ENCODE measurements at regions not wholly inside any gene's neighbourhood (a gene's known extent, or its start where the extent isn't known, plus 50 kb on each side); places are given as distances from the start of the nearest gene placed in this dataset.
"Not testable (repeated sequence)": the region's sequence is repeated elsewhere in the genome, so short reads cannot be mapped to it uniquely, and the experiment has no call there.

GRCh38 chr2:105486762-105487141, 87.9 kb upstream of the FHL2 start:
- no peak for ATAC-seq
- TF ChIP-seq, protein P1, sequence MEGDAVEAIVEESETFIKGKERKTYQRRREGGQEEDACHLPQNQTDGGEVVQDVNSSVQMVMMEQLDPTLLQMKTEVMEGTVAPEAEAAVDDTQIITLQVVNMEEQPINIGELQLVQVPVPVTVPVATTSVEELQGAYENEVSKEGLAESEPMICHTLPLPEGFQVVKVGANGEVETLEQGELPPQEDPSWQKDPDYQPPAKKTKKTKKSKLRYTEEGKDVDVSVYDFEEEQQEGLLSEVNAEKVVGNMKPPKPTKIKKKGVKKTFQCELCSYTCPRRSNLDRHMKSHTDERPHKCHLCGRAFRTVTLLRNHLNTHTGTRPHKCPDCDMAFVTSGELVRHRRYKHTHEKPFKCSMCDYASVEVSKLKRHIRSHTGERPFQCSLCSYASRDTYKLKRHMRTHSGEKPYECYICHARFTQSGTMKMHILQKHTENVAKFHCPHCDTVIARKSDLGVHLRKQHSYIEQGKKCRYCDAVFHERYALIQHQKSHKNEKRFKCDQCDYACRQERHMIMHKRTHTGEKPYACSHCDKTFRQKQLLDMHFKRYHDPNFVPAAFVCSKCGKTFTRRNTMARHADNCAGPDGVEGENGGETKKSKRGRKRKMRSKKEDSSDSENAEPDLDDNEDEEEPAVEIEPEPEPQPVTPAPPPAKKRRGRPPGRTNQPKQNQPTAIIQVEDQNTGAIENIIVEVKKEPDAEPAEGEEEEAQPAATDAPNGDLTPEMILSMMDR (IDR thresholded peaks at IDR 0.05) = no peak
- H3K27me3 Mint-ChIP-seq = no peaks in the 10 kb centered on the region
- no peak for DNase-seq
- POLR2A ChIA-PET = no interaction called here
- H3K27ac Mint-ChIP-seq = no peak overlapping the region
- H3K4me1 Mint-ChIP-seq (ENCODE audit: low read depth) = no peaks in the 10 kb centered on the region
- intact Hi-C loops (cut with micrococcal nuclease) = no loop called here
- H3K4me3 Mint-ChIP-seq = no peak overlapping the region
- CTCF ChIA-PET = no interaction called here
- H3K9me3 Mint-ChIP-seq = no peaks in the 10 kb centered on the region
- H3K36me3 Mint-ChIP-seq (ENCODE audit: low read depth) = no peaks in the 10 kb centered on the region

GRCh38 chr2:105478670-105479069, 79.8 kb upstream of the FHL2 start:
- DNase-seq (no peak), ATAC-seq (no peak)
- TF ChIP-seq, protein P1 (IDR thresholded peaks at IDR 0.05) = no peak
- Mint-ChIP-seq H3K4me3 (no peak overlapping the region), H3K27me3 (peaks cover 5% of the 10 kb centered on the region), H3K9me3 (no peaks in the 10 kb centered on the region), H3K27ac (no peak overlapping the region), H3K4me1 (ENCODE audit: low read depth) (no peaks in the 10 kb centered on the region), H3K36me3 (ENCODE audit: low read depth) (no peaks in the 10 kb centered on the region)
- CTCF ChIA-PET = no interaction called here
- intact Hi-C loops (cut with micrococcal nuclease) = no loop called here
- POLR2A ChIA-PET = no interaction called here

DNA sequence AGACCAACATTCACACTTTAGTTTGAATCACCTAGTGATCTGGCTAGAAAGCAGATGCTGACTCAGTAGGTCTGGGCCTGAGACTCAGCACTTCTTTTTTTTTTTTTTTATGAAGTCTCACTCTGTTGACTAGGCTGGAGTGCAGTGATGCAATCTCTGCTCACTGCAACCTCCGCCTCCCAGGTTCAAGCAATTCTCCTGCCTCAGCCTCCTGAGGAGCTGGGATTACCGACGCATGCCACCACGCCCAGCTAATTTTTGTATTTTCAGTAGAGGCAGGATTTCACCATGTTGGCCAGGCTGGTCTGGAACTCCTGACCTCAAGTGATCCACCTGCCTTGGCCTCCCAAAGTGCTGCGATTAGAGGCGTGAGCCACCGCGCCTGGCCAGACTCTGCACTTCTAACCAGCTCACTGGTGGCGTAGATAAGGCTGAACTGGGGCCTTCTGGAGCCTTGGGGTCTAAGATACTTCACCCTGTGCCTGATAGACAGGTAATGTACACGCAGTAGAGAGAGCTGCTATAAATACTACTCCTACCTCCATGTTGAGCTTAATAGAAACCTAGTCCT, 78.3 kb upstream of the FHL2 start:
- H3K36me3 Mint-ChIP-seq (ENCODE audit: low read depth); ATAC-seq; H3K27me3 Mint-ChIP-seq; DNase-seq; intact Hi-C loops (cut with micrococcal nuclease); H3K4me1 Mint-ChIP-seq (ENCODE audit: low read depth); H3K9me3 Mint-ChIP-seq; H3K27ac Mint-ChIP-seq; H3K4me3 Mint-ChIP-seq; POLR2A ChIA-PET: not testable (repeated sequence)
- CTCF ChIA-PET = interaction anchor here (1.1 kb wide), 1 partner anchor 16 kb away, joined by 3 read pairs; no protein-coding TSS in a partner anchor

- Mint-ChIP-seq H3K4me3 (no peak overlapping the region), H3K36me3 (ENCODE audit: low read depth) (no peaks in the 10 kb centered on the region), H3K4me1 (ENCODE audit: low read depth) (peaks cover 6% of the 10 kb centered on the region), H3K9me3 (no peaks in the 10 kb centered on the region), H3K27me3 (peaks cover 2% of the 10 kb centered on the region), H3K27ac (no peak overlapping the region)
- CTCF ChIA-PET = interaction anchor here (0.6 kb wide), 1 partner anchor 235 kb away, joined by 3 read pairs; no protein-coding TSS in a partner anchor
- intact Hi-C loops (cut with micrococcal nuclease) = no loop called here
- TF ChIP-seq, protein P1 (IDR thresholded peaks at IDR 0.05) = no peak
- POLR2A ChIA-PET = no interaction called here
- DNase-seq = no peak
- no peak for ATAC-seq
These were observed 74.2 kb upstream of the FHL2 start for GRCh38 chr2:105473011-105473410.

DNA sequence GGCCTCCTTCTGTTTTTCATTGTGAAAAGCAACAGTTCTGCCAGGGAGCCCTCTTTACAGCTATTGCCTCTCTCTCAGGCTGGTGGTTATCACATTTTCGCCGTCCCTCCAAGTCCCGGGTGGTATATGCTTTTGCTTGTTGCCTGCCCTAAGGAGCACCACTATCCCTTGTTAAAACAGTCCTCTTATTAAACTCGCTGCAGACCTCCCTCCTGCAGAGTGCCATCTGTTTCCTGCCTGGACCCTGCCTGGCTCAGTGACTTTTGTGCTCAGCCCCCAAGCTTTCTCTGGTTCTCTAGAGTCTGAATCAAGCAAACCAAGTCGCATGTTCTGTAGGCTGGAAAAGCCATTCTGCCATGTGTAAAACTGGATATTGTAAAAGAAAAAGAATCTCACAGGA, 72.1 kb upstream of the FHL2 start:
- ChIA-PET CTCF (interaction anchor here (1.0 kb wide), 1 partner anchor 50 kb away, joined by 4 read pairs; no protein-coding TSS in a partner anchor), POLR2A (no interaction called here)
- Mint-ChIP-seq H3K27me3 (peaks cover 2% of the 10 kb centered on the region), H3K27ac (no peak overlapping the region), H3K36me3 (ENCODE audit: low read depth) (no peaks in the 10 kb centered on the region), H3K9me3 (no peaks in the 10 kb centered on the region), H3K4me1 (ENCODE audit: low read depth) (peaks cover 13% of the 10 kb centered on the region), H3K4me3 (no peak overlapping the region)
- DNase-seq (no peak), ATAC-seq (no peak)
- intact Hi-C loops (cut with micrococcal nuclease) = no loop called here
- TF ChIP-seq, protein P1 (IDR thresholded peaks at IDR 0.05) = no peak

DNA sequence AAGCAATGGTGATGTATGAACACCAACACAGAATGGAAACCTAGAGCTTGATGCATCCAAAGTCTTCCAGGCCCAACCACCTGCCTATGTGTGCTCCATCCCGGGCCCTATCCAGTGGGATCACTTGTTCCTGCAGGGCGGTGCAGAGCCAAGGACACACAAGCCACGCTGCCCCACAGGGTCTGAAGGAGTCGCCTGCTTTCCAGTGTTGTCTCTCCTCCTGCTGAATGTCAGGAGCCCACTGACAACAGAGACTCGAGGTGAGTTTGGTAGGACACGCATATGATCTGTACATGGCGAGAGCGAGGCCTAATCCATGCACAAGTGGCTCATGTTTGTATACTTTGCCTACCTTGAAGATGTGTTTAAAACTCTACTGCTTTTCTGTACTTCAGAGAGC, 70.9 kb upstream of the FHL2 start:
- DNase-seq (no peak), ATAC-seq (no peak)
- POLR2A ChIA-PET = no interaction called here
- H3K9me3 Mint-ChIP-seq = no peaks in the 10 kb centered on the region
- H3K36me3 Mint-ChIP-seq (ENCODE audit: low read depth) = no peaks in the 10 kb centered on the region
- H3K4me3 Mint-ChIP-seq = no peak overlapping the region
- intact Hi-C loops (cut with micrococcal nuclease) = no loop called here
- H3K4me1 Mint-ChIP-seq (ENCODE audit: low read depth) = peaks cover 13% of the 10 kb centered on the region
- TF ChIP-seq, protein P1 (IDR thresholded peaks at IDR 0.05) = no peak
- peaks cover 2% of the 10 kb centered on the region for H3K27me3 Mint-ChIP-seq
- CTCF ChIA-PET = no interaction called here
- no peak overlapping the region for H3K27ac Mint-ChIP-seq
